Stimulated activated CD4-positive, alpha-beta T cell treated with anti-CD3 and anti-CD28 coated beads, TNF-alpha, amount 100 ng/mL, for 48 hours (primary cell): ENCODE measurements at regions not wholly inside any gene's neighbourhood (a gene's known extent, or its start where the extent isn't known, plus 50 kb on each side); places are given as distances from the start of the nearest gene placed in this dataset.

Experiments
- DNase-seq, 3 donors: peaks; one replicate each; pipeline ENCODE4 v3.0.0-alpha.2; 2020; ENCODE audit warnings: low read depth in 3 of 3

DNA sequence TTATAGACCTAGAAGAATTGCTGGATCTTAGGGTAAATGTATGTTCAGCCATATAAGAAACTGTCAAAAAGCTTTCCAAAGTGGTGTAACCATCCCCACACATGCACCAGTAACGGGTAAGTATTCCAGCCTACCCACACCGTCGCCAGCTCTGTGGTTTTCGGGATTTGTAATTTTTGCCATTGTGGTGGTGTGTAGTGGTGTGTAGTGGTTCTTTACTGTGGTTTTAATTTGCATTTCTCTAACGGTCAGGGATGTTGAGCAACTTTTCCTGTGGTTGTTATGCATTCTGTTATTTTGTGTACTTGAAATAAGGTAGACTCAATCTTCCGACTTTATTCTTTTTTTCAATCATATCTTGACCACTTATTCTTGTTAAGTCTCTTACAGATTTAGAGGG, 342.4 kb upstream of the AJAP1 start:
- no peak for DNase-seq

GRCh38 chr1:4315202-4315601, 339.2 kb upstream of the AJAP1 start:
- DNase-seq, result no peak

DNA sequence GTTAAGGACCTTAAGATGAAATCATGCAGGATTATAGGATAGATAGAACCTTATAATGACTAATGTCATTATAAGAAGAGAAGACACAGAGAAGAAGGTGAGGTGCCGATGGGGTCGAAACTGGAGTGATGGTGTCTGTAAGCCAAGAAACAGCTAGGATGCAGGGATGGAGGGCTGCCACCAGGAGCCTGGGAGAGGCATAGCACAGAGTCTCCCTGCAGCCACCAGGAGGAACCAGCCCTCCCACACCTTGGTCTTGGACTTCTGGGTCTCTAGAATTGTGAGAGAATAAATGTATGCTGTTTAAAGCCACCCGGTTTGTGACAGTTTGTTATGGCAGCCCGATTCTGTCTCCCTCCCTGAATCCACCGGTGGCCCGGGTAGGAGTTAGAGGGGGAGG, 337.2 kb upstream of the AJAP1 start:
- no peak for DNase-seq

- no peak for DNase-seq
Observed at GRCh38 chr1:4318720-4319119, 335.7 kb upstream of the AJAP1 start.

- DNase-seq, result no peak
Observed at GRCh38 chr1:4319496-4319895, 334.9 kb upstream of the AJAP1 start.

- DNase-seq, result no peak
Observed at GRCh38 chr1:4322881-4323280, 331.5 kb upstream of the AJAP1 start.

DNA sequence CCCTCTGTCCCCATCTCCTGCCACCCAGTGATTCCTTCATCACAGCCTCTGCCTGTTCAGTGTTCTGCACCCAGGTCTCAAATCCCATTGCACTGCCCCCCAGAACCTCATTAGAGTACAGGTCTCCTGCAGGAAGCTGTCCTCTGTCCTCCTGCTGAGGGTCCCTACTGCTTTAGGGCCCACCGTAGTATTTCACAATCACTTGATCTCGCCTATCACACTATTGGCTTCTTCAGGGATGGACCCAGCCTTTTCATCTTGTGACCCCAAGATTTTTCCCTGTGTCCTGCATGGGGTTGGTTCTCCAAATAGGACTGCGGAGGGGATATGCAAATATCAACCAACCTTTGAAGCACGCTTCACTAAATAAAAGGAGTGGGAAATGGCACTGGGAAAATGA, 331.1 kb upstream of the AJAP1 start:
- DNase-seq, result no peak

DNA sequence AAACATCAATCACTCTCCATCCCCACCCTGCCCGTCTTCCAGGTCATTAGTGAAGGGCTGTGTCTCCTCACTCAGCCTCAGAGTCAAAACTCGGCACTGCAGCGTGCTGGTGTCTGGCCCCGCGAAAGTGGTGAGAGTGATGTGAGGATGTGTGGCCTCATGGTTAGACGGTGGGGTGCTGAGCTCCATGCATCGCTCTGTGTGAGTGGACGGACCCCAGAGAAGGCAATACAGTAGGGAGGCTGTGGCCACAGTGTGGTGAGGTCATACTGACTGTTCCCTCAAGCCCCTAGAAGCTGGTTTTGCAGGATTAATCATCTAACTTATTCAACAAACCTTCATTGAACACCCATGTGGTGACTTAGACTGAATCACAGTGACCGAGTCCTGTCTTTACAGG, 329.9 kb upstream of the AJAP1 start:
- DNase-seq, result no peak

DNA sequence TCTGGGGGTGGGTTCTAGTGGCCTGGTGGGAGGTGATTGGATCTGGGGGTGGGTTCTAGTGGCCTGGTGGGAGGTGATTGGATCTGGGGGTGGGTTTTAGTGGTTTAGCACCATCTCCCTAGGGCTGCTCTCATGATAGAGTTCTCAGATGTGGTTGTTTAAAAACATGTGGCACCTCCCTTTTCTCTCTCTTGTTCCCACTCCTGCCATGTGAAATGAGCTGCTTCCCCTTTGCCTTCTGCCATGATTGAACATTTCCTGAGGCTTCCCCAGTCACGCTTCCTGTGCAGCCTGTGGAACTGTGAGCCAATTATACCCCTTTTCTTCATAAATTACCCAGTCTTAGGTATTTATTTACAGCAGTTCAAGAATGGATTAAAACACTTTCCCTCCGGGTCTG, 327.3 kb upstream of the AJAP1 start:
- no peak for DNase-seq

DNA sequence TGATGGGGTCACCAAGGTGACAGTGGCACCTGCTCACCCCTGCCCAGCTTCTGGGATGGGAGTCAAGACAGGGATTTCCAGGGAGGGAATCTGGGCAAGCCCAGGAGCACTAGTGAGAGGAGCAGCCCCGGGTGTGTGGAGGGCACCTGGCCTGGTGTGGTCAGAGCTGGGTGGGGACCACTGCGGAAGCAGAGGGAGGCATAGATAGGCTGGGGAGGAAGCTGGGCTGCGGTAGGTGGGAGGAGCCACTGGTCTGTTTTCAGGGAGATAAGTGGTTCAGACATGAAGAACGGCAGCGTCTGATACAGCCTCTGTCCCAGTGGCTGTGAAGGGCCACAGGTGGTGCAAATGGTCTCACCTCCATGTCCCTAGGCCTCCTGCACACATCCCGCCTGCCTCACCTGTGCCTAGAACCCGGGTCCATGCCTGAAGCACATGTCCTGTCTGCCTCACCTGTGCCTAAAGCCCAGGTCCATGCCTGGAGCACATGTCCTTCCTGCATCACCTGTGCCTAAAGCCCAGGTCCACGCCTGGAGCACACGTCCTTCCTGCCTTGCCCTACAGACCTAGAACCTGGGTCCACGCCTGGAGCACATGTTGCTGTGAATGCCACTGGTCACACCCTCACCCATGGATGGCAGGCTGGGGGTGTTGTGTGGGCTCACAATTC, 325.9 kb upstream of the AJAP1 start:
- no peak for DNase-seq

GRCh38 chr1:4330805-4331766, 323.3 kb upstream of the AJAP1 start:
- no peak for DNase-seq

GRCh38 chr1:4331767-4332163, 322.6 kb upstream of the AJAP1 start:
- no peak for DNase-seq

DNA sequence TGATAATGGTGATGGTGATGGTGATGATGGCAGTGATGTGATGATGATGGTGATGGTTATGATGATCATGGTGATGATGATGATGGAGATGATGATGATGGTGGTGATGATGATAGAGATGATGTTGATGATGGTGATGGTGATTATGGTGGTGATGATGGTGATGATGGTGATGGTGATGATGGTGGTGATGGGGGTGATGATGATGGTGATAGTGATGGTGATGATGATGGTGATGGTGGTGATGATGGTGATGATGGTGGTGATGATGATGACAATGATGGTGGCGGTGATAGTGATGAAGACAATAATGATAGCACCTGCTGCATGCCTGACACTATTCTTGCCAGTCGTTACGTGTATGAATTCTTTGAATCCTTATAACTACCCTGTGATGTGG, 317.9 kb upstream of the AJAP1 start:
- no peak for DNase-seq

DNA sequence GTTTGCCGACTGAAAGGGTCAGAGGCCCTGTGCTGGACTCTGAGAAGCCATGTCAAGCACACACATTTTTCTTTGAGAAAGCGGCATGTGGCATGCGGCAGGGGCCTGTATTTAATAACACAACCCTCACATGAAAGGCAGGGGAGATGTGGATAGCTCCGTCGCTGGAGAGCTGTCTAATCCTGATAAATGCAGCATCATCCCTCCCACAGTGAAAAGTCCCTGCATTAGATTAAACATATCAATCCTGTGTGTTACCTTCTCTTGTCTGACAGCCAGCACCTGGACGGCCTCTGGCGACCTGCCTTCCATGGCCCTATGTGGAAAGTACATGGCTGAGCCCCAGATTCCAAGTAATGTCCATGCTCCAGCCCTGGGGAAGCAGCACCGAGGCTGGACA, 313.0 kb upstream of the AJAP1 start:
- DNase-seq, result no peak

- no peak for DNase-seq
Observed at GRCh38 chr1:4344065-4344732, 310.2 kb upstream of the AJAP1 start.

- DNase-seq, result no peak
Observed at GRCh38 chr1:4345094-4345493, 309.3 kb upstream of the AJAP1 start.

DNA sequence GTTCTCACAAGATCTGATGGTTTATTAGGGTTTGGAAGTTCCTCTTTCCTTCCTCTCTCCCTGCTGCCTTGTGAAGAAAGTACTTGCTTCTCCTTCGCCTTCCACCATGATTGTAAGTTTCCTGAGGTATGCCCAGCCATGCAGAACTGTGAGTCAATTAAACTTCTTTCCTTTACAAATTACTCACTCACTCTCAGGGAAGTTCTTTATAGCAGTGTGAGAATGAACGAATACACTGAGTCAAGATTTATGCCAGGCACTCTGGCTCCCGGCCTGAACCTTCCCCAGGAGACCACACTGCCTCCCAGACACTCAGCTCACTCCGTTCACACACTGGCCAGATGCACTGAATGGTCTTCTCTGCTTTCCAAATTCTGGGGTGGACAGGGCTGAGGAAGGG, 308.3 kb upstream of the AJAP1 start:
- DNase-seq, result no peak

DNA sequence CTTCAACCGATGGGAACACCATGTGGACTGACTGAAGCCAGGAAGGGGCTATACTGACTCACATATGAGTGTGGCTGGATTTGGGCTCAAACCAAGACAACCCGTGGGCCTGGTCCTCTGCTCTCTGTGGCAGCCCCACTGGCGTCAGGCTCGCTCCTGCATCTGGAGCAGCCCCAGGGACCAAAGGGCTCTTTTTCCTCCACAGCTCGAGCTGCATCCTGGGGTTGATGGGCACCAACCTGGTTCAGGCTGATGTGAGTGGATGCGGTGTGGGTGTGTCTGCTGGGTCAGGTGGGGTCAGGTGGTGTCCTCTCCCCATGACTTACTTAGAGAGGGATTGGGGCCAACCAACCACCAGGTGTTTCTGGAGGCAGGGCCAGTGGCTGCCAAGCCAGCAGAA, 303.0 kb upstream of the AJAP1 start:
- DNase-seq, result no peak

GRCh38 chr1:4353090-4353856, 301.1 kb upstream of the AJAP1 start:
- no peak for DNase-seq

DNA sequence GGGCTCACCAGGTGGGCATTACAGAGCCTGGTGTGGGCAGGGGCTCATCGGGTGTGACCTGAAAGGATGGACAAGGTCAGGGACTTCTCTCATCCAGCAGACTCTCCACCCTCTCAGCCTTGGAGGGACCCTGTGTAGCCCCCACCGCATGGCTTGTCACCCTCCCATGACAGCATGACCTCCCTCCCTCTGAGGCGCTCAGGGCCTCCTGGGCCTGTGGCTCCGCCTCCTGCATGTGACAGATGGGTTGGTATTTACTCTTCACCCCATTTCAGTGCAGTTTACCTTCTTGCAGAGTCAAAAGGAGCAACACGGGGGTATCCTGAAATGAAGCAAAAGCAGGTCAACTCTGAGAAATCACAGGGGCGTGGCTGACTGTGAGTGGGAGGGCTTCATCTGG, 298.6 kb upstream of the AJAP1 start:
- DNase-seq, result no peak

GRCh38 chr1:4362314-4363044, 291.9 kb upstream of the AJAP1 start:
- no peak for DNase-seq
